WERI-Rb-1 (cell line): ENCODE measurements at regions not wholly inside any gene's neighbourhood (a gene's known extent, or its start where the extent isn't known, plus 50 kb on each side); places are given as distances from the start of the nearest gene placed in this dataset.

Source experiments
- DNase-seq: peaks from one replicate; pipeline ENCODE4 v3.0.0-alpha.2; 2020
- H3K27ac ChIP-seq: fragments of 250-450 bp; sonication (Bioruptor Pico); 2 replicates; pipeline ENCODE4 v1.5.1; 2020; ENCODE audit warnings: mild to moderate bottlenecking, moderate library complexity
- H3K27me3 ChIP-seq: fragments of 250-450 bp; sonication (Bioruptor Pico); 2 replicates; pipeline ENCODE4 v1.5.1; 2021; ENCODE audit warnings: mild to moderate bottlenecking, low read depth, moderate library complexity; ENCODE audit not compliant: insufficient read depth, severe bottlenecking
- H3K36me3 ChIP-seq: fragments of 250-450 bp; sonication (Bioruptor Pico); 2 replicates; pipeline ENCODE4 v1.5.1; 2020; ENCODE audit warnings: mild to moderate bottlenecking, moderate library complexity
- H3K4me3 ChIP-seq: 2 replicates; pipeline ENCODE4 v1.5.1; 2011; ENCODE audit warnings: low read depth, mild to moderate bottlenecking, control low read depth, low read length
- H3K9me3 ChIP-seq: fragments of 250-450 bp; sonication (Bioruptor Pico); 2 replicates; pipeline ENCODE4 v1.5.1; 2021; ENCODE audit warnings: mild to moderate bottlenecking, moderate library complexity; ENCODE audit not compliant: severe bottlenecking
- TF ChIP-seq, protein P1 (sequence below): IDR thresholded peaks from 2 replicates; pipeline ENCODE4 v1.5.1; 2011; ENCODE audit warnings: low read depth, mild to moderate bottlenecking, control low read depth, inconsistent platforms, low read length

DNA sequence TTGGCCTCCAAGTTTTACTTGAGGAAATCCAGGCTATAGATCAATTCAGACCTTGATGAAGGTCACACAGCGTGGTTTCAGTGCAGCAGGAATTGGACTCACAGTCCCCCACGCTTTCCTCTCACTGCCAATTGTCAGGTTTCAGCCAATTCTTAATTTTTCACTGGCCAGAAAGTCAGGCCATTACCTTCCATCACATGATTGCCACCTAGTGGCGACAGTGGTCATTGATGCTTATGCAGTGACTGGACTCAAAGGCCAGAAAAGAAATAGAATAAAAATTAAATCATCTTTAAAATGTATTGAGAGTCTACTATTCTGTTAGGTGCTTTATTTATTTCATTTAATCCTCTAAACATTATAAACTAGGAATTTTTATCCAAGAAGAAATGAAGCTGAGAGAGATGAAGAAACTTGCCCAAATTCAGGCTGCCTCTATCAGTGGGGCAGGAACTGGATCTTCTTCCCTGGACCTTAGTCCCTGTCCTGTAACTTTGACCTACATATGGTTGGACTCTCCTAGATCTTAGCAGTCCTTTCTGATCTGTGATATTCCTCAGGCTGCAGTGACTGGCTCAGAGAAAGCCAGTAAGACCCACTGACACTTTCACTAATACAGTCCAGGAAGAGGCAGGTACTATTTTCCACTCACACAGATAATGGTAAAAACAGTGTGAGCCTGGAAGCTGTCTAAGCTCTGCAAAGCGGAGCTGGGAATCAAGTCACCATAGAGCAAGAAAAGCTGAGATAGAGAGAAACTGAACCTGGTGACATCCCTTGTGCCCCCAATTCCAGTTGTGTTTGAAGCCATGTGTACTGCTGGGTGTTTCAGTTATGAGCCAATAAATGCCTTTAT lies 133.3 kb downstream of the ELOVL4 start:
- no peaks in the 10 kb centered on the region for H3K27me3 ChIP-seq
- peaks cover 3% of the 10 kb centered on the region for H3K9me3 ChIP-seq
- TF ChIP-seq, protein P1, sequence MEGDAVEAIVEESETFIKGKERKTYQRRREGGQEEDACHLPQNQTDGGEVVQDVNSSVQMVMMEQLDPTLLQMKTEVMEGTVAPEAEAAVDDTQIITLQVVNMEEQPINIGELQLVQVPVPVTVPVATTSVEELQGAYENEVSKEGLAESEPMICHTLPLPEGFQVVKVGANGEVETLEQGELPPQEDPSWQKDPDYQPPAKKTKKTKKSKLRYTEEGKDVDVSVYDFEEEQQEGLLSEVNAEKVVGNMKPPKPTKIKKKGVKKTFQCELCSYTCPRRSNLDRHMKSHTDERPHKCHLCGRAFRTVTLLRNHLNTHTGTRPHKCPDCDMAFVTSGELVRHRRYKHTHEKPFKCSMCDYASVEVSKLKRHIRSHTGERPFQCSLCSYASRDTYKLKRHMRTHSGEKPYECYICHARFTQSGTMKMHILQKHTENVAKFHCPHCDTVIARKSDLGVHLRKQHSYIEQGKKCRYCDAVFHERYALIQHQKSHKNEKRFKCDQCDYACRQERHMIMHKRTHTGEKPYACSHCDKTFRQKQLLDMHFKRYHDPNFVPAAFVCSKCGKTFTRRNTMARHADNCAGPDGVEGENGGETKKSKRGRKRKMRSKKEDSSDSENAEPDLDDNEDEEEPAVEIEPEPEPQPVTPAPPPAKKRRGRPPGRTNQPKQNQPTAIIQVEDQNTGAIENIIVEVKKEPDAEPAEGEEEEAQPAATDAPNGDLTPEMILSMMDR, result peak; percentile 77
- H3K27ac ChIP-seq, result peak overlapping the region; percentile 24
- peak; percentile 82 for DNase-seq
- no peak overlapping the region for H3K4me3 ChIP-seq
- H3K36me3 ChIP-seq, result no peaks in the 10 kb centered on the region

GRCh38 chr6:79813143-79813850 lies 134.1 kb downstream of the ELOVL4 start:
- H3K27me3 ChIP-seq, result no peaks in the 10 kb centered on the region
- H3K27ac ChIP-seq, result no peak overlapping the region
- TF ChIP-seq, protein P1, result no peak
- H3K9me3 ChIP-seq, result peaks cover 3% of the 10 kb centered on the region
- no peak for DNase-seq
- H3K36me3 ChIP-seq, result no peaks in the 10 kb centered on the region
- no peak overlapping the region for H3K4me3 ChIP-seq

- H3K4me3 ChIP-seq, result no peak overlapping the region
- H3K27me3 ChIP-seq, result no peaks in the 10 kb centered on the region
- H3K9me3 ChIP-seq, result peaks cover 3% of the 10 kb centered on the region
- peak; percentile 14 for DNase-seq
- no peaks in the 10 kb centered on the region for H3K36me3 ChIP-seq
- peak overlapping the region; percentile 77; the same call in 1 of the 2 replicates for H3K27ac ChIP-seq
- TF ChIP-seq, protein P1, result no peak
Measured at GRCh38 chr6:79812195-79812594, 135.2 kb downstream of the ELOVL4 start.

GRCh38 chr6:79810871-79811270 lies 136.5 kb downstream of the ELOVL4 start:
- H3K36me3 ChIP-seq, result no peaks in the 10 kb centered on the region
- H3K27me3 ChIP-seq, result no peaks in the 10 kb centered on the region
- TF ChIP-seq, protein P1, result no peak
- peak; percentile 74 for DNase-seq
- peak overlapping the region; percentile 28 for H3K4me3 ChIP-seq
- peaks cover 5% of the 10 kb centered on the region for H3K9me3 ChIP-seq
- peak overlapping the region; percentile 77 for H3K27ac ChIP-seq

- Histone ChIP-seq H3K27ac (peak overlapping the region; percentile 77), H3K36me3 (no peaks in the 10 kb centered on the region), H3K27me3 (no peaks in the 10 kb centered on the region), H3K9me3 (peaks cover 5% of the 10 kb centered on the region), H3K4me3 (peak overlapping the region; percentile 28)
- peak; percentile 49 for DNase-seq
- TF ChIP-seq, protein P1, result 0 out of 2 replicates have a peak, but pooled peaks have one; percentile 0
Measured at GRCh38 chr6:79810185-79810705, 137.1 kb downstream of the ELOVL4 start.
